H1 (cell line): ENCODE measurements at regions not wholly inside any gene's neighbourhood (a gene's known extent, or its start where the extent isn't known, plus 50 kb on each side); places are given as distances from the start of the nearest gene placed in this dataset.

Experiments used
- CBX8 ChIP-seq: fragments of 300-800, 300-1000 bp; sonication (generic); IDR thresholded peaks from 2 replicates; pipeline ENCODE4 v1.7.1; 2016; ENCODE audit warnings: low read depth, low read length, borderline replicate concordance
- CHD1 ChIP-seq: IDR thresholded peaks from 2 replicates; pipeline ENCODE4 v1.6.1; 2012; ENCODE audit warnings: low read depth, low read length, improper control_type of control experiment
- EZH2 ChIP-seq: fragments of 200-600 bp; sonication (generic); IDR thresholded peaks from 2 replicates; pipeline ENCODE4 v1.7.1; 2012; ENCODE audit warnings: low read depth, mild to moderate bottlenecking, moderate library complexity, low read length, inconsistent platforms; ENCODE audit not compliant: severe bottlenecking
- GABPA ChIP-seq: IDR thresholded peaks from 2 replicates; pipeline ENCODE4 v1.6.1; 2011; ENCODE audit warnings: mild to moderate bottlenecking, low read length, moderate library complexity, borderline replicate concordance; ENCODE audit not compliant: insufficient read depth
- HDAC2 ChIP-seq, 2 experiments: fragments of 300-600 bp in 1 of 2; sonication (generic) in 1 of 2; IDR thresholded peaks; 2 replicates each; pipeline ENCODE4 v1.6.1; 2011 to 2012; ENCODE audit warnings: low read depth in 2 of 2, low read length in 2 of 2, mild to moderate bottlenecking in 2 of 2, moderate library complexity in 2 of 2, borderline replicate concordance in 1 of 2, inconsistent platforms in 1 of 2
- KDM5A ChIP-seq: fragments of 200-600 bp; IDR thresholded peaks from 2 replicates; pipeline ENCODE4 v1.7.1; 2012; ENCODE audit warnings: mild to moderate bottlenecking, low read length, inconsistent platforms, mixed read lengths
- NRF1 ChIP-seq: IDR thresholded peaks from 2 replicates; pipeline ENCODE4 v1.6.1; 2011; ENCODE audit warnings: mild to moderate bottlenecking, low read depth, low read length, improper control_type of control experiment
- RBBP5 ChIP-seq: IDR thresholded peaks from 2 replicates; pipeline ENCODE4 v1.7.1; 2012; ENCODE audit warnings: low read depth, mild to moderate bottlenecking, inconsistent platforms, low read length, moderate library complexity, borderline replicate concordance
- TBP ChIP-seq: IDR thresholded peaks from 2 replicates; pipeline ENCODE4 v1.6.1; 2011; ENCODE audit warnings: low read depth, low read length, improper control_type of control experiment

DNA sequence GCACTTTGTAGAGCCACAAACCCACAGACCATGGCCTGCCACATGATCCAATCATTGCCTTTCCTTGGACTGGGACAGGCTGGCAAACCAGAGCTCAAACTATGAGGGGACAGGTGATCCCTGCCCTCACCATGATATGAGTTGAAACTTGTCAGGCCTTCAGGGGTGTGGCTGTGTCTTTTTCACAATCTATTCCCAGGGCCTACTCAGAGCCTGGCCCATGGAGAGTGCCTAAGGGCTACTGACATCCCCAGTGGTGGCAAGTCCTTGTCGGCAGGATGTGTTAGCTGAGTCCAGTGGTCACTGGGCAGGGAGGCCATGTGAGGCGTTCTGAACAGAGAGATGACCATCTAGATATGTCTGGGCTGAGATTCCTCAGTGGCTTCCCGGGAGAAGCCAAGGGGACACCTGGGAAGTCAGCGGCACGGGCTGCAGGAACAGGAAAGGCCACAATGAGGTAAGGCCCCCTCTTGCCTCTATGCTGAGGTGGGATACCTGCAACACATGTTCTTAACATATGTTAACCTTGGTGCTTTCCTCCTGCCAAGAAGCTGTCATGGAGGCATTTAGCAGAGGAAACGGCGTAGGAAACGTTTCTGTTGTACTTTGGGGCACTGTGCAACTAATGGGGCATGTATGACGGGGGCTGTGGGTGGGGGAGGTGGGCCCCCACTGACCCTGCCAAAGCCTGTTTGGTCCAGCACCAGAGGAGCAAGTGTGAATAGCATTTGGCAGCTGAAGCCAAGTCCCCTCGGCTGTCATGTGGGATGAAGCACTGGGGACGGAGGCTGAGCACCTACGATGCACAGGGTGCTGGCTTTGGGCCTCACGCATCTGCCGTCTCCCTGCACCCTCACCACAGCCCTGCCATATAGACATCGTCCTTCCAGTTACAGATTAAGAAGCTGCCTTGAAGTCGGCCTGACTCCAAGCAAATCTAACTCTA, 384.0 kb downstream of the RPS24 start (continued):
- TF ChIP-seq RBBP5 (no peak), HDAC2 (IDR thresholded peaks at IDR 0.05; ENCODE audit: borderline replicate concordance in 1 of 2, low read depth in 2 of 2, low read length in 2 of 2) (no peak), NRF1 (no peak), CHD1 (no peak), CBX8 (no peak), EZH2 (no peak), TBP (no peak), GABPA (no peak), KDM5A (no peak)
